IPS-18c (cell line): ENCODE measurements at regions not wholly inside any gene's neighbourhood (a gene's known extent, or its start where the extent isn't known, plus 50 kb on each side); places are given as distances from the start of the nearest gene placed in this dataset.
A peak's percentile ranks its signal among the peaks of the same experiment; 100 is the strongest.

Experiments used
- H3K4me3 ChIP-seq: 2 replicates; pipeline ENCODE4 v1.7.0; 2013; ENCODE audit warnings: low read depth, mild to moderate bottlenecking, low read length, moderate library complexity; ENCODE audit not compliant: insufficient read depth
- H3K9me3 ChIP-seq: one replicate; pipeline ENCODE4 v1.6.1; 2013; ENCODE audit warnings: mild to moderate bottlenecking, low read length, moderate library complexity; ENCODE audit not compliant: control insufficient read depth, insufficient read depth

GRCh38 chr10:78974617-78975317 is 94.0 kb upstream of the ZMIZ1 start:
- Histone ChIP-seq H3K4me3 (peak overlapping the region; percentile 41), H3K9me3 (no peaks in the 10 kb centered on the region)

DNA sequence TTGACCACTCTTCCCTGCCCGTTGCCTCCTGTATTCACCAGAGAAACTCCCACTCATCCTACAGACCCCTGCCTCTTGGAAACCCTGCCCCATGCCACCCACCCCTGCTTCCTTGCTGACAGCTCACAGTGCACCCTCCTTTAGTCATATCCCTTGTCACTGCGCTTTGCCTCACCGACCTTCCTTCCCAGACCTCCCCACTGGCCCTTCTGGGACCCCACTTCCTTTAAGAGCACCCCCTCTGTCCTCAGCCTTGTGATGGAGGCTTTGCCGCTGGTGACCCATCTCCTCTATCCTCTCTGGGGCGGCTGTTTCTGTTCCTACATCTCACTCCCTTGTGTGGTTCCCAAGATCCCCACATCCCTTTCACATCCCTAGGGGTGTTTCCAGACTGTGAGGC is 92.8 kb upstream of the ZMIZ1 start:
- Histone ChIP-seq H3K4me3 (no peak overlapping the region), H3K9me3 (no peaks in the 10 kb centered on the region)

GRCh38 chr10:78976825-78977755 is 91.7 kb upstream of the ZMIZ1 start:
- Histone ChIP-seq H3K4me3 (no peak overlapping the region), H3K9me3 (no peaks in the 10 kb centered on the region)

- H3K9me3 ChIP-seq = no peaks in the 10 kb centered on the region
- no peak overlapping the region for H3K4me3 ChIP-seq
These were observed 88.8 kb upstream of the ZMIZ1 start for GRCh38 chr10:78979938-78980337.

- no peak overlapping the region for H3K4me3 ChIP-seq
- H3K9me3 ChIP-seq = no peaks in the 10 kb centered on the region
These were observed 88.4 kb upstream of the ZMIZ1 start for GRCh38 chr10:78980354-78980753.

DNA sequence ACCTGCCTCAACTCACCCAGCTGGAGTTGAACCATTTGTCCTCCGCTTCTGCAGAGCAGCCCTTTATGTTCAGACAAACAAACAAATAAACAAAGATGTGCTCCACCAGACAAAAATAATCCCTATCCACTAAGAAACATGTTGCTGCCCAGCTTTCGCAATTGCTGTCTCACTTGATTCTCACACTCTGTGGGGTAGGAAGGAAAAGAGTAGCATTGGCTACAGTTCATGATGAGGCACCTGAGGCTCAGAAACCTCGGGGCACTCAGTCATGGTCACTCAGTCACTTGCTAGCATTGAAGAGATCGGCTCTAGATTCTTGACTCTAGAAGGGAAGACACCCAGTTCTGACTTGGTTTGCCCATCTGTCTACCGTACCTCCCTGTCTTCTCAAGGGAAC is 88.0 kb upstream of the ZMIZ1 start:
- Histone ChIP-seq H3K4me3 (no peak overlapping the region), H3K9me3 (peaks cover 2% of the 10 kb centered on the region)

DNA sequence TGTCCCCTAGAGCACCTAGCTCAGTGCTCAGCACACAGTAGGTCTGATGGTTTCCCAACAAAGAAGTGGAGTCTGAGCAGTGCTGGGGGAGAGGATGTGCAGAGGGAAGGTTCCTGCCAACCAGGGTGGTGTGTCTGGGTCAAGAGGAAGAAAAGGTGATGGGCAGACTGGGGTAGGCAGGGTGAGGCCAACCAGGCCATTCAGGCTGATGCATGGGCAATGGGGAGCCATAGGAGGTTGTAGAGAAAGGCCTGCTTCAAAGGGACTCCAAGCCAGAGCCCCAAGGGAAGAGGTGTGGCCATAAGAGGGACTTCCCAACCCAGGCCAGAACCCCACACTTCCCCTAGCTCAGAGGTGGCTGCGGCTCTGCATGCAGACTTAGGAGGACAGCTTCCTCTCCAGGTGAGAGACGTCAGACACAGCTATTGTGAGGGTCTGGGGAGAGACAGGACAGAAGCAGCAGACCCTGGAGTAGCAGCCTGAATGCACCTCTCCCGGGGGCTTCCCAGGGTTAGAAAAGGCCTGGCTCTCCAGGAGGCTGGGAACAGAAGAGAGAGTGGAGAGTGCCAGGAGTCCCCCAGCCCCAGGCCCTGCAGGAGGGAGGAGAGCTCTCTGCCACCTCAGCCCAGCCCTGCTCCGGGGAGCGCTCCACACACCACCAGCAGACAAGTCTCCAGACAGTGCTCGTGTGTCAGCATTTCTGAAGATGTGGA is 87.4 kb upstream of the ZMIZ1 start:
- H3K9me3 ChIP-seq = peaks cover 3% of the 10 kb centered on the region
- H3K4me3 ChIP-seq = no peak overlapping the region

GRCh38 chr10:78981970-78982281 is 86.8 kb upstream of the ZMIZ1 start:
- H3K4me3 ChIP-seq = no peak overlapping the region

DNA sequence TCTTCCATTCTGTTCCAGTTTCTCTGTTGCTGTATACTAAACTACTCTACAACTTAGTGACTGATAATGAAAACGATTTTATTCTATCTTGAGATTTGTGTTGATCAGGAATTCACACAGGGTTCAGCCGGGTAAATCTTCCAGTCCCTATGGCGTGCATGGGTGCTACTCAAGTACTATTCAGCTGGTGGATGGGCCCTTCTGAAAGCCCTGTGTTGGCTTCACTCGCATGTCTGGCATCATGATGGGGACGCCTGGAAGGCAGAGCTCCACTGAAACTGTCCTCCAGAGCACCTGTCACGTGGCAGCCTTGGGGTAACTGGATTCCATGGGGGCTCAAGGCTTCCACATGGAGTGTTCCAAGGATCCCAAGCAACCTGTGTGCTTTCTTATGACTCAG is 86.0 kb upstream of the ZMIZ1 start:
- no peak overlapping the region for H3K4me3 ChIP-seq
- peaks cover 5% of the 10 kb centered on the region for H3K9me3 ChIP-seq

More at GRCh38 chr10:78981970-78982281, 86.8 kb upstream of the ZMIZ1 start:
- peaks cover 3% of the 10 kb centered on the region for H3K9me3 ChIP-seq

DNA sequence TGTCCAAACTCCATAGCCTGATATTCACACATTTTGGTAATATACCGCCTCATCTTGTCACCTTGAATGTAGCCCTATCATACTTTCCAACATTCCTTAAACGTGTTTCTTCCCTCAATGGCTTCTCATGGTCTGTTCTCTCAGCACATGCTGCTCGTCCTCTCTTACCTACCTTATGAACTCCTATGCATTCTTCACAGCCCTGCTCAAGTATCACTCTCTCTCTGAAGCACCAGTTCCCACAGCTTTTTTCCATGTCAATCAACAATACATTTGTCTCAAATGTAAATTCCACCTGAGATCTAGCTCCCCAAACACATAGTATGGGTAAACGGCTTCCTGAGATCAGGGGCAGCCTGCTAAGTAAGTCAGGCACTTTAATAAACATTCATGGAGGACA is 85.2 kb upstream of the ZMIZ1 start:
- no peak overlapping the region for H3K4me3 ChIP-seq
- peaks cover 5% of the 10 kb centered on the region for H3K9me3 ChIP-seq

DNA sequence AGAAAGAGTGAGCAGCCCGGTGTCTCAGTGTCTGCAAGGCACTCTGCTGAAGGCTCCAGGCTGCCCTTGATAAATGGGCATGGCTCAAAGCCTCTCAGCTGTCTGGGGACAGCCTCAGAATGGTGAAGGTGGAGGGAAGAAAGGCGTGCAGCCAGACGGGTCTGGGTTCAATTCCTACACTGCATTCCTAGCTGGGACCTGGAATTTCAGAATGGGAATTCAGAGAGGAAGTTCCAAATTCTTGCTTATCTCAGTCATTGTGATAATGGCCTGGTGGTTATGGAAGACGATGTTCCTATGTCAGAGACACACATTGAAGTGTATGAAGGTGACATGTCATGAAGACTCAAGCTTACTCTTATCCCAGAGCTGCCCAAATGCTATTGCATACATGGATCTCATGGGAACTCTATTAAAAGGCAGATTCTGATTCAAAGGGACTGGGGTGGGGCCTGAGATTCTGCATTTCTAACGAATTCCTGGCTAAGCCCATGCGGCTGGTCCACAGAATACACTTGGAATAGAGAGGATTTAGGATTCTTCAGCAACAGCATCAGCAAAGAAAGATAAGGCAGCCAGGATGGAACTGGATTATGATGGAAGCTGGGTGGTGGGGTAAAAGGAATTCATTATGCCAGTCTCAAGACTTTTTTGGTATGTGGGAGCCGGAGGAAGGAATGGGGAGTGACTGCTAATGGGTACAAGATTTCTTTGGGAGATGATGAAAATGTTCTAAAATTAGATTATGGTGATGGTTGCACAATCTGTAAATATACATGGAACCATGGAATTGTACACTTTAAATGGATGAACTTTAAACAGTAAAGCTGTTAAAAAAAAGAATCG is 82.6 kb upstream of the ZMIZ1 start:
- Histone ChIP-seq H3K4me3 (no peak overlapping the region), H3K9me3 (peaks cover 5% of the 10 kb centered on the region)

DNA sequence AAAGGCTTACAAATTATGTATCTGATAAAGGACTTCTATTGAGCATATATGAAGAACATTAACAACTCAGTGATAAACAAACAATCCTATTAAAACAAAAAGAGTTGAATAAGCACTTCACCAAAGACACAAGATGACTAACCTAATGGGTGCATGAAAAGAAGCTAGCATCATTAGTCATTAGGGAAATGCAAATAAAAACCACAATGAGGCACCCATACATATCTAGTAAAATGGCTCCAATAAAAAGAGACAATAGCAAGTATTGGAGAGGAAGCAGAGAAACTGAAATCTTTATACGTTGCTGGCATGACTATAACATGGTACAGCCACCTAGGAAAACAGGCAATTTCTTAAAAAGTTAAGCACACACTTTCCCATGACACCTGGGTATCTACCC is 77.6 kb upstream of the ZMIZ1 start:
- no peak overlapping the region for H3K4me3 ChIP-seq
- H3K9me3 ChIP-seq = peaks cover 2% of the 10 kb centered on the region

- H3K9me3 ChIP-seq = peaks cover 2% of the 10 kb centered on the region
These were observed 76.4 kb upstream of the ZMIZ1 start for GRCh38 chr10:78992333-78992732.

GRCh38 chr10:78993261-78993945 is 75.4 kb upstream of the ZMIZ1 start:
- no peak overlapping the region for H3K4me3 ChIP-seq
- no peaks in the 10 kb centered on the region for H3K9me3 ChIP-seq

More at GRCh38 chr10:78992333-78992732, 76.4 kb upstream of the ZMIZ1 start:
- no peak overlapping the region for H3K4me3 ChIP-seq

GRCh38 chr10:78995987-78996791 is 72.6 kb upstream of the ZMIZ1 start:
- no peak overlapping the region for H3K4me3 ChIP-seq
- no peaks in the 10 kb centered on the region for H3K9me3 ChIP-seq

DNA sequence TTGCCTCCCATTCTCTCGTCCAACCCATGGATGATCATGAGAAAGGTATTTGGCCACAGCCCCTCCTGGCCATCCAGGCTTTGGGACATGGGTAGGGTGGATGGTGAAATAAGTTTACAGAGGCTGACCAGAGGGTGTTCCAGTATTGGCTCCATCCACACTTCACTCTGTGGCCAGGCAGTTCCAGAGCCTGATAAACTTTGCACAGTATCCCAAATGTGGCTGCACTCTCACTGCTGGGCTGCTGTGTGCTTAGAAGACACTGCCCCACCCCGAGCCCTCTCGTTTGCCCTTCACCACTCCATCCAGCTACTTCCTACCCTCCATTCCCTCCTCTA is 72.0 kb upstream of the ZMIZ1 start:
- no peak overlapping the region for H3K4me3 ChIP-seq

More for the DNA sequence above, 72.0 kb upstream of the ZMIZ1 start:
- H3K9me3 ChIP-seq = no peaks in the 10 kb centered on the region
